ENCODE measurements at regions not wholly inside any gene's neighbourhood (a gene's known extent, or its start where the extent isn't known, plus 50 kb on each side); places are given as distances from the start of the nearest gene placed in this dataset.

GRCh38 chr10:118483496-118483895 is 112.0 kb downstream of the PRLHR start:
- TF ChIP-seq TCF12 (IDR thresholded peaks at IDR 0.05; ENCODE audit: low read depth): no peak
- TF ChIP-seq EP300 (IDR thresholded peaks at IDR 0.05; ENCODE audit: borderline replicate concordance): no peak
- no peak for TF ChIP-seq CREB1 (IDR thresholded peaks at IDR 0.05; ENCODE audit: low read depth)
- TF ChIP-seq YY1 (IDR thresholded peaks at IDR 0.05; ENCODE audit: low read depth): no peak
- no peak for TF ChIP-seq TEAD4 (IDR thresholded peaks at IDR 0.05)
- no peak for TF ChIP-seq TAF1 (IDR thresholded peaks at IDR 0.05; ENCODE audit: low read depth)
